ENCODE measurements at regions not wholly inside any gene's neighbourhood (a gene's known extent, or its start where the extent isn't known, plus 50 kb on each side); places are given as distances from the start of the nearest gene placed in this dataset.

DNA sequence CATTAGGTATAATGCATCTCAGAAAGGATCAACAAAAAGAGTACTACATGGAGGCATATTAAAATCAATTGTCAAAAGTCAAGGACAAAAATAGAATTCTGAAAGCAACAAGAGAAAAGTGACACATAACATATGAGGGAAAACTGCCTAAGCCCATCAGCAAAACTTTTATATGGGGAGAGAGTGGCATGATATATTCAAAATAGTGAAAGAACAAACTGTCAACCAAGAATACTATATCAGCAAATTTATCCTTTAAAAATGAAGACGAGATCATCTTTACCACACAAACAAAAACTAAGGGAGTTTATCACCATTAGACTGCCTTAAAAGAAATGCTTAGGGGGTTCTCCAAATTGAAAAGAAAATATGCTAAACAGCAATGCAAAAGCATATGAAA, 86.4 kb upstream of the CHRDL1 start:
- DNase-seq, result no peak
- H4K5ac ChIP-seq (ENCODE audit: low read depth, low read length), result no peak overlapping the region
- intact Hi-C loops (cut with micrococcal nuclease), result no loop called here
- H3K27ac ChIP-seq (ENCODE audit: insufficient read depth, low read length), result no peak overlapping the region
- ChIA-PET POLR2A (ENCODE audit: unreplicated experiment) (no interaction called here), CTCF (interaction anchor here (0.6 kb wide), 1 partner anchor 182 kb away, joined by 3 read pairs; no protein-coding TSS in a partner anchor)
- TF ChIP-seq RAD21 (IDR thresholded peaks at IDR 0.05; ENCODE audit: low read length), result no peak
- no peak for TF ChIP-seq RCOR1 (IDR thresholded peaks at IDR 0.05; ENCODE audit: insufficient replicate concordance, low read length)
- no peak for TF ChIP-seq NFE2L2 (IDR thresholded peaks at IDR 0.05; ENCODE audit: low read depth, low read length)
- no peaks in the 10 kb centered on the region for H3K9me1 ChIP-seq (ENCODE audit: insufficient read depth, low read length)
- WGBS, 2 experiments (ENCODE audit: extremely low coverage in 2 of 2, insufficient read length in 1 of 2), result no CpG with 5 or more reads among the region's 1 CpG
- no peaks in the 10 kb centered on the region for H4K20me1 ChIP-seq (ENCODE audit: insufficient read depth, low read length)
- no peak for ATAC-seq (ENCODE audit: low read depth)
- peaks cover 6% of the 10 kb centered on the region for H3K9me3 ChIP-seq (ENCODE audit: control insufficient read depth, insufficient read depth, low read length)
- H4K91ac ChIP-seq (ENCODE audit: insufficient read depth, low read depth, low read length), result no peak overlapping the region
- dilution Hi-C loops (cut with HindIII; ENCODE audit: low sequenced_read_pairs, unreplicated experiment), result no loop called here
- no peak overlapping the region for H2BK20ac ChIP-seq (ENCODE audit: low read depth, low read length)
- H3K56ac ChIP-seq (ENCODE audit: extremely low read depth, insufficient read depth, low read length), result no peak overlapping the region
- no peaks in the 10 kb centered on the region; the same call in 1 of the 2 replicates for H3K27me3 ChIP-seq (ENCODE audit: control insufficient read depth, insufficient read depth, low read length)
- H3K36me3 ChIP-seq (ENCODE audit: control insufficient read depth, insufficient read depth, low read length), result no peaks in the 10 kb centered on the region
- no peaks in the 10 kb centered on the region for H3K4me1 ChIP-seq (ENCODE audit: control insufficient read depth, insufficient read depth, low read length)
- H2BK5ac ChIP-seq (ENCODE audit: low read depth, low read length, poor library complexity, severe bottlenecking), result no peak overlapping the region
- no peak overlapping the region for H2AFZ ChIP-seq (replicated peaks; ENCODE audit: low read length, poor library complexity)
- H2BK15ac ChIP-seq (ENCODE audit: low read depth, low read length), result no peak overlapping the region
- no peak overlapping the region for H3K18ac ChIP-seq (ENCODE audit: low read depth, low read length)
- H3K14ac ChIP-seq (replicated peaks; ENCODE audit: low read depth, low read length), result no peak overlapping the region
- no peak overlapping the region for H3K9ac ChIP-seq (ENCODE audit: low read depth, low read length)
- no peak overlapping the region for H3K23ac ChIP-seq (ENCODE audit: low read depth, low read length)
- H2BK120ac ChIP-seq (ENCODE audit: low read depth, low read length), result no peak overlapping the region
- no peak overlapping the region for H3K4me3 ChIP-seq (ENCODE audit: insufficient read depth, low read depth, low read length)
- no peak overlapping the region for H3K4me2 ChIP-seq (ENCODE audit: low read depth, low read length)
- H3K79me1 ChIP-seq (ENCODE audit: low read depth in 1 of 2, low read length in 2 of 2), result no peaks in the 10 kb centered on the region
- no TSS peak for BruUV-seq (replicated peaks)
- in situ Hi-C loops (cut with MboI; ENCODE audit: low sequenced_read_pairs), result no loop called here
- H4K8ac ChIP-seq (ENCODE audit: low read depth in 2 of 2, low read length in 2 of 2), result no peak overlapping the region
- H2AK5ac ChIP-seq (ENCODE audit: low read depth, low read length), result no peak overlapping the region
- no peak overlapping the region for H3K4ac ChIP-seq (ENCODE audit: low read depth, low read length)
- H2AK9ac ChIP-seq (replicated peaks; ENCODE audit: low read depth, low read length, poor library complexity), result no peak overlapping the region
